ENCODE measurements at regions not wholly inside any gene's neighbourhood (a gene's known extent, or its start where the extent isn't known, plus 50 kb on each side); places are given as distances from the start of the nearest gene placed in this dataset.

- TF ChIP-seq CTCF (optimal IDR thresholded peaks at IDR 0.05 in 1 of 3, IDR thresholded peaks at IDR 0.05 in 1 of 3, conservative IDR thresholded peaks at IDR 0.05 in 1 of 3; ENCODE audit: extremely low read depth in 1 of 3, insufficient read depth in 2 of 3, low read length in 3 of 3), result no peak
- no peak for TF ChIP-seq EZH2 (IDR thresholded peaks at IDR 0.05; ENCODE audit: low read length)
These were observed 128.5 kb downstream of the KIF20B start for GRCh38 chr10:89829887-89830269.
